CD14-positive monocyte (primary cell): ENCODE measurements at regions not wholly inside any gene's neighbourhood (a gene's known extent, or its start where the extent isn't known, plus 50 kb on each side); places are given as distances from the start of the nearest gene placed in this dataset.

ENCODE experiments used
- DNase-seq, 3 donors: peaks; one replicate each; pipeline ENCODE4 v3.0.0-alpha.2; 2011 to 2022
- H2AFZ ChIP-seq: 2 replicates; pipeline ENCODE4 v1.6.0; 2012; ENCODE audit warnings: mild to moderate bottlenecking, low read depth, low read length, inconsistent platforms; ENCODE audit not compliant: insufficient read depth, poor library complexity, severe bottlenecking
- H3K27ac ChIP-seq, 2 donors: 1 replicate in 1 of 2; 2 replicates in 1 of 2; pipeline ENCODE4 v1.5.1; 2012 to 2013; ENCODE audit warnings: low read length in 2 of 2, control low read depth in 1 of 2, inconsistent platforms in 1 of 2, low read depth in 1 of 2, mild to moderate bottlenecking in 1 of 2
- H3K27me3 ChIP-seq, 2 donors: one replicate each; pipeline versions ENCODE4 v1.6.0 to v1.6.1; 2011 to 2013; ENCODE audit warnings: low read length in 2 of 2; ENCODE audit not compliant: control insufficient read depth in 2 of 2, insufficient read depth in 2 of 2
- H3K36me3 ChIP-seq, 2 donors: replicated peaks in 1 of 2; 1 replicate in 1 of 2; 2 replicates in 1 of 2; pipeline versions ENCODE4 v1.5.1 to v1.6.1; 2012 to 2013; ENCODE audit warnings: low read length in 2 of 2, control low read depth in 1 of 2, inconsistent platforms in 1 of 2, mild to moderate bottlenecking in 1 of 2; ENCODE audit not compliant: insufficient read depth in 2 of 2, control insufficient read depth in 1 of 2
- H3K4me1 ChIP-seq, 2 donors: 1 replicate in 1 of 2; 2 replicates in 1 of 2; pipeline versions ENCODE4 v1.5.1 to v1.6.1; 2012 to 2013; ENCODE audit warnings: low read length in 2 of 2, control low read depth in 1 of 2, inconsistent platforms in 1 of 2, mild to moderate bottlenecking in 1 of 2, moderate library complexity in 1 of 2; ENCODE audit not compliant: insufficient read depth in 2 of 2, control insufficient read depth in 1 of 2
- H3K4me2 ChIP-seq: replicated peaks from 2 replicates; pipeline ENCODE3; 2012; ENCODE audit warnings: low read length, moderate library complexity, mild to moderate bottlenecking; ENCODE audit not compliant: poor library complexity, severe bottlenecking; ENCODE audit errors: extremely low read depth
- H3K4me3 ChIP-seq, 3 experiments: fragments of 200-600 bp in 1 of 3; sonication (generic) in 1 of 3; replicated peaks in 1 of 3; 1 replicate in 2 of 3; 2 replicates in 1 of 3; pipeline ENCODE4 v1.5.1; 2011 to 2013; ENCODE audit warnings: low read length in 3 of 3, mild to moderate bottlenecking in 3 of 3, control low read depth in 2 of 3, low read depth in 2 of 3, inconsistent platforms in 1 of 3, moderate library complexity in 1 of 3
- H3K79me2 ChIP-seq: 2 replicates; pipeline ENCODE4 v1.6.0; 2012; ENCODE audit warnings: mild to moderate bottlenecking, control low read depth, inconsistent platforms, low read length, moderate library complexity; ENCODE audit not compliant: insufficient read depth
- H3K9ac ChIP-seq: 2 replicates; pipeline ENCODE4 v1.6.0; 2017; ENCODE audit warnings: low read length, mild to moderate bottlenecking; ENCODE audit not compliant: insufficient read depth, poor library complexity, severe bottlenecking
- H3K9me3 ChIP-seq, 2 donors: replicated peaks in 1 of 2; 1 replicate in 1 of 2; 2 replicates in 1 of 2; pipeline versions ENCODE4 v1.5.1 to v1.6.1; 2012 to 2013; ENCODE audit warnings: low read length in 2 of 2, control low read depth in 1 of 2; ENCODE audit not compliant: control insufficient read depth in 1 of 2, insufficient read depth in 1 of 2
- H4K20me1 ChIP-seq: 2 replicates; pipeline ENCODE4 v1.6.0; 2012; ENCODE audit warnings: mild to moderate bottlenecking, low read length, control low read depth, moderate library complexity; ENCODE audit not compliant: insufficient read depth
- H3K27ac Mint-ChIP-seq, 7 donors: one replicate each; pipeline ENCODE4 v1.8.0; 2020; ENCODE audit warnings: mild to moderate bottlenecking in 7 of 7, mixed read lengths in 7 of 7, moderate library complexity in 6 of 7, inconsistent platforms in 2 of 7
- H3K27me3 Mint-ChIP-seq, 3 donors: one replicate each; pipeline ENCODE4 v1.8.0; 2021 to 2022; ENCODE audit warnings: low read depth in 3 of 3, mild to moderate bottlenecking in 3 of 3, mixed read lengths in 3 of 3, moderate library complexity in 3 of 3, inconsistent platforms in 1 of 3
- H3K36me3 Mint-ChIP-seq, 2 donors: one replicate each; pipeline ENCODE4 v1.8.0; 2020; ENCODE audit warnings: mixed read lengths in 2 of 2, inconsistent platforms in 1 of 2, mild to moderate bottlenecking in 1 of 2
- H3K4me1 Mint-ChIP-seq: one replicate; pipeline ENCODE4 v1.8.0; 2020; ENCODE audit warnings: mild to moderate bottlenecking, mixed read lengths
- H3K4me3 Mint-ChIP-seq, 2 donors: one replicate each; pipeline ENCODE4 v1.8.0; 2020; ENCODE audit warnings: mild to moderate bottlenecking in 2 of 2, mixed read lengths in 2 of 2, moderate library complexity in 1 of 2
- H3K9me3 Mint-ChIP-seq, 7 donors: one replicate each; pipeline ENCODE4 v1.8.0; 2020 to 2022; ENCODE audit warnings: mixed read lengths in 7 of 7, mild to moderate bottlenecking in 6 of 7, moderate library complexity in 6 of 7, inconsistent platforms in 2 of 7
- WGBS: methylation state at CpG from one replicate; pipeline ENCODE4 v1.1.5; 2013; ENCODE audit warnings: missing lambda C conversion rate; ENCODE audit not compliant: insufficient coverage; 5-methylcytosine and 5-hydroxymethylcytosine counted together
- intact Hi-C, 2 donors: fragments of 100-400 bp; cut with micrococcal nuclease; formaldehyde crosslinking; loops; one replicate each; pipeline versions ENCODE4 v1.15.0 to v1.15.1; 2023
- TF ChIP-seq, protein P1 (sequence below): fragments of 200-600 bp; IDR thresholded peaks from one replicate; pipeline ENCODE4 v1.8.0; 2022; ENCODE audit warnings: antibody characterized with exemption, mild to moderate bottlenecking

DNA sequence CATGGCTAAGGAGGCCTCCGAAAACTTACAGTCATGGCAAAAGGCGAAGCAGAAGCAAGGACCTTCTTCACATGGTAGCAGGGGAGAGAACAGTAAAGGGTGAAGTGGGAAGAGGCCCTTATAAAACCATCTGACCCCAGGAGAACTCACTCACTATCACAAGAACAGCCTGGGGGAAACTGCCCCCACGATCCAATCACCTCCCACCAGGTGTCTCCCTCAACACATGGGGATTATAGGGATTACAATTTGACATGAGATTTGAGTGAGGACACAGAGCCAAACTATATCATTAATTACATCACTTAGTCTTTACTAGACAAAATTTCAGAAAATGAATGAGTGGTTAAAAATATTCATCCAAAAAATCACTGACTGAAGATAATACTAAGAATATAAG lies 453.6 kb downstream of the COL12A1 start:
- Histone ChIP-seq H3K4me3 (no peak overlapping the region), H3K9me3 (no peaks in the 10 kb centered on the region)
- TF ChIP-seq, protein P1, sequence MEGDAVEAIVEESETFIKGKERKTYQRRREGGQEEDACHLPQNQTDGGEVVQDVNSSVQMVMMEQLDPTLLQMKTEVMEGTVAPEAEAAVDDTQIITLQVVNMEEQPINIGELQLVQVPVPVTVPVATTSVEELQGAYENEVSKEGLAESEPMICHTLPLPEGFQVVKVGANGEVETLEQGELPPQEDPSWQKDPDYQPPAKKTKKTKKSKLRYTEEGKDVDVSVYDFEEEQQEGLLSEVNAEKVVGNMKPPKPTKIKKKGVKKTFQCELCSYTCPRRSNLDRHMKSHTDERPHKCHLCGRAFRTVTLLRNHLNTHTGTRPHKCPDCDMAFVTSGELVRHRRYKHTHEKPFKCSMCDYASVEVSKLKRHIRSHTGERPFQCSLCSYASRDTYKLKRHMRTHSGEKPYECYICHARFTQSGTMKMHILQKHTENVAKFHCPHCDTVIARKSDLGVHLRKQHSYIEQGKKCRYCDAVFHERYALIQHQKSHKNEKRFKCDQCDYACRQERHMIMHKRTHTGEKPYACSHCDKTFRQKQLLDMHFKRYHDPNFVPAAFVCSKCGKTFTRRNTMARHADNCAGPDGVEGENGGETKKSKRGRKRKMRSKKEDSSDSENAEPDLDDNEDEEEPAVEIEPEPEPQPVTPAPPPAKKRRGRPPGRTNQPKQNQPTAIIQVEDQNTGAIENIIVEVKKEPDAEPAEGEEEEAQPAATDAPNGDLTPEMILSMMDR = no peak

GRCh38 chr6:74750826-74751225 lies 455.0 kb downstream of the COL12A1 start:
- Histone ChIP-seq H3K36me3 (no peaks in the 10 kb centered on the region), H4K20me1 (no peaks in the 10 kb centered on the region), H3K79me2 (no peaks in the 10 kb centered on the region), H3K4me1 (no peaks in the 10 kb centered on the region), H3K9me3 (no peaks in the 10 kb centered on the region), H3K27me3 (no peaks in the 10 kb centered on the region), H2AFZ (no peak overlapping the region), H3K4me3 (no peak overlapping the region), H3K4me2 (no peak overlapping the region), H3K27ac (no peak overlapping the region), H3K9ac (no peak overlapping the region)
- Mint-ChIP-seq H3K4me1 (no peaks in the 10 kb centered on the region), H3K27ac (no peak overlapping the region), H3K9me3 (no peaks in the 10 kb centered on the region), H3K4me3 (no peak overlapping the region), H3K36me3 (no peaks in the 10 kb centered on the region), H3K27me3 (peaks cover 0 to 2% (median 2%) of the 10 kb centered on the region in 3 donors)
- TF ChIP-seq, protein P1 = no peak
- intact Hi-C loops = no loop called here
- DNase-seq = no peak

More for the DNA sequence above, 453.6 kb downstream of the COL12A1 start:
- no peak overlapping the region for H3K4me2 ChIP-seq
- no peak overlapping the region for H2AFZ ChIP-seq
- Mint-ChIP-seq H3K4me1 (no peaks in the 10 kb centered on the region), H3K27me3 (peaks cover 1 to 2% (median 2%) of the 10 kb centered on the region in 3 donors), H3K9me3 (no peaks in the 10 kb centered on the region), H3K4me3 (no peak overlapping the region), H3K36me3 (no peaks in the 10 kb centered on the region), H3K27ac (no peak overlapping the region)
- H3K27me3 ChIP-seq = no peaks in the 10 kb centered on the region
- H3K9ac ChIP-seq = no peak overlapping the region
- H3K27ac ChIP-seq = no peak overlapping the region
- intact Hi-C loops = no loop called here
- no peaks in the 10 kb centered on the region for H3K79me2 ChIP-seq
- no peaks in the 10 kb centered on the region for H4K20me1 ChIP-seq
- H3K4me1 ChIP-seq = no peaks in the 10 kb centered on the region
- H3K36me3 ChIP-seq = no peaks in the 10 kb centered on the region
- no peak for DNase-seq
- no CpG with 5 or more reads among the region's 3 CpGs for WGBS
